ENCODE measurements at regions not wholly inside any gene's neighbourhood (a gene's known extent, or its start where the extent isn't known, plus 50 kb on each side); places are given as distances from the start of the nearest gene placed in this dataset.

DNA sequence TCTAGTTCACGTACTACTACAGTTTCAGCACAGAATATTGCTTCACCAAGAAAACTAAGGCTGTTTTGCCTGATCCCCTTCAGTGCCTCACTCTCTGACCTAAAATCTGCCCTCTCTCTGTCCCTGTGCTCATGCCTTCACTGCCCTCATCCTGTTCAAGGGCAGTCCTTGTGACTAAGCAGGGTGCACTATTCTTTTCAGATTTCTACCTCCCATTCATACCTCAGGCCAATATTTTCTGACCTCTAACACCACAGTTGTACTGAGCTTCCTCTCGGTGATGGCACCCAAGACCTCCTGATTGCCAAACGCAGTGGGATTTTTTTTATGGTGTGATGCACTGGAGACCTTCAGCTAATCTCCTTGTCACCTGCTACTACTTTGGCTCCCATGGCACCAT lies 57.7 kb upstream of the GADD45A start:
- no peak overlapping the region for H3K27ac ChIP-seq (ENCODE audit: low read depth, low read length)
- intact Hi-C loops (cut with micrococcal nuclease), result no loop called here
- no peak for ATAC-seq
- no peak overlapping the region for H3K4me2 ChIP-seq (ENCODE audit: low read length)
- ChIA-PET POLR2A (no interaction called here), RAD21 (ENCODE audit: low non-redundant PET in 1 of 2, low total read pairs in 2 of 2, uncharacterized antibody in 2 of 2, unreplicated experiment in 2 of 2) (no interaction called here), CTCF (no interaction called here)
- H3K9me2 ChIP-seq (ENCODE audit: insufficient read depth), result no peaks in the 10 kb centered on the region
- H4K20me1 ChIP-seq (ENCODE audit: insufficient read depth), result no peaks in the 10 kb centered on the region
- BruUV-seq (replicated peaks), result no TSS peak
- no peaks in the 10 kb centered on the region for H3K36me3 ChIP-seq (ENCODE audit: control insufficient read depth in 1 of 2, insufficient read depth in 2 of 2, low read length in 2 of 2)
- no peak overlapping the region for H3K4me3 ChIP-seq (replicated peaks in 1 of 2; ENCODE audit: low read depth in 1 of 2, low read length in 2 of 2)
- H3K9ac ChIP-seq (ENCODE audit: low read length), result no peak overlapping the region
- H2AFZ ChIP-seq (ENCODE audit: low read depth, low read length, poor library complexity, severe bottlenecking), result no peak overlapping the region
- H3K4me1 ChIP-seq (ENCODE audit: control insufficient read depth in 1 of 2, insufficient read depth in 2 of 2, low read length in 2 of 2), result peaks cover 0 to 22% of the 10 kb centered on the region in 2 experiments; a peak in 2 of 4 replicates
- no peak for TF ChIP-seq ZFX (IDR thresholded peaks at IDR 0.05)
- no peak for TF ChIP-seq CBX3 (IDR thresholded peaks at IDR 0.05; ENCODE audit: low read depth)
- TF ChIP-seq YY1 (IDR thresholded peaks at IDR 0.05; ENCODE audit: extremely low read depth, insufficient replicate concordance, low read depth, low read length), result no peak
- TF ChIP-seq TCF7L2 (IDR thresholded peaks at IDR 0.05; ENCODE audit: borderline replicate concordance, extremely low read depth, insufficient read depth, insufficient read length), result no peak
- TF ChIP-seq, protein P1, sequence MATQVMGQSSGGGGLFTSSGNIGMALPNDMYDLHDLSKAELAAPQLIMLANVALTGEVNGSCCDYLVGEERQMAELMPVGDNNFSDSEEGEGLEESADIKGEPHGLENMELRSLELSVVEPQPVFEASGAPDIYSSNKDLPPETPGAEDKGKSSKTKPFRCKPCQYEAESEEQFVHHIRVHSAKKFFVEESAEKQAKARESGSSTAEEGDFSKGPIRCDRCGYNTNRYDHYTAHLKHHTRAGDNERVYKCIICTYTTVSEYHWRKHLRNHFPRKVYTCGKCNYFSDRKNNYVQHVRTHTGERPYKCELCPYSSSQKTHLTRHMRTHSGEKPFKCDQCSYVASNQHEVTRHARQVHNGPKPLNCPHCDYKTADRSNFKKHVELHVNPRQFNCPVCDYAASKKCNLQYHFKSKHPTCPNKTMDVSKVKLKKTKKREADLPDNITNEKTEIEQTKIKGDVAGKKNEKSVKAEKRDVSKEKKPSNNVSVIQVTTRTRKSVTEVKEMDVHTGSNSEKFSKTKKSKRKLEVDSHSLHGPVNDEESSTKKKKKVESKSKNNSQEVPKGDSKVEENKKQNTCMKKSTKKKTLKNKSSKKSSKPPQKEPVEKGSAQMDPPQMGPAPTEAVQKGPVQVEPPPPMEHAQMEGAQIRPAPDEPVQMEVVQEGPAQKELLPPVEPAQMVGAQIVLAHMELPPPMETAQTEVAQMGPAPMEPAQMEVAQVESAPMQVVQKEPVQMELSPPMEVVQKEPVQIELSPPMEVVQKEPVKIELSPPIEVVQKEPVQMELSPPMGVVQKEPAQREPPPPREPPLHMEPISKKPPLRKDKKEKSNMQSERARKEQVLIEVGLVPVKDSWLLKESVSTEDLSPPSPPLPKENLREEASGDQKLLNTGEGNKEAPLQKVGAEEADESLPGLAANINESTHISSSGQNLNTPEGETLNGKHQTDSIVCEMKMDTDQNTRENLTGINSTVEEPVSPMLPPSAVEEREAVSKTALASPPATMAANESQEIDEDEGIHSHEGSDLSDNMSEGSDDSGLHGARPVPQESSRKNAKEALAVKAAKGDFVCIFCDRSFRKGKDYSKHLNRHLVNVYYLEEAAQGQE (IDR thresholded peaks at IDR 0.05; ENCODE audit: low read depth), result no peak
- no peak for TF ChIP-seq POLR2AphosphoS5 (IDR thresholded peaks at IDR 0.05; ENCODE audit: low read depth, low read length)
- TF ChIP-seq, protein P2, sequence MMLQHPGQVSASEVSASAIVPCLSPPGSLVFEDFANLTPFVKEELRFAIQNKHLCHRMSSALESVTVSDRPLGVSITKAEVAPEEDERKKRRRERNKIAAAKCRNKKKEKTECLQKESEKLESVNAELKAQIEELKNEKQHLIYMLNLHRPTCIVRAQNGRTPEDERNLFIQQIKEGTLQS (IDR thresholded peaks at IDR 0.05), result no peak
- H3K9me3 ChIP-seq (ENCODE audit: control insufficient read depth in 1 of 2, insufficient read depth in 1 of 2, low read depth in 1 of 2, low read length in 2 of 2), result no peaks in the 10 kb centered on the region
- DNase-seq (ENCODE audit: low read depth, low spot score), result no peak
- no peaks in the 10 kb centered on the region for H3K79me2 ChIP-seq (ENCODE audit: insufficient read depth, low read length)
- H3K27me3 ChIP-seq (ENCODE audit: insufficient read depth, low read length), result no peaks in the 10 kb centered on the region
